GM12878 (cell line): ENCODE measurements at regions not wholly inside any gene's neighbourhood (a gene's known extent, or its start where the extent isn't known, plus 50 kb on each side); places are given as distances from the start of the nearest gene placed in this dataset.

Source experiments
- ATAC-seq: fragments of 200-7000 bp; cut with Tn5 transposase; 3 replicates; pipeline ENCODE4 v1.9.1; 2020; ENCODE audit warnings: mild to moderate bottlenecking, moderate library complexity
- BruUV-seq: library from RNA; stranded (reverse); fragments of 400-500 nt; replicated peaks from 2 replicates; lab custom pipeline; 2021; lab: Mats Ljungman, UMichigan
- CTCF ChIA-PET: fragments of 300-600 bp; sonication (Branson Sonifier 250); formaldehyde crosslinking; extraction: SDS; loops from one replicate; lab custom pipeline; 2021; ENCODE audit warnings: inconsistent platforms; lab: Yijun Ruan, JAX
- POLR2A ChIA-PET: fragments of 350-600 bp; formaldehyde crosslinking; extraction: SDS; loops from one replicate; lab custom pipeline; 2021; ENCODE audit warnings: inconsistent platforms; lab: Charles Lee
- RAD21 ChIA-PET: fragments of 300-600 bp; sonication (Branson Sonifier 250); formaldehyde crosslinking; loops from one replicate; lab custom pipeline; 2023; ENCODE audit warnings: antibody characterized with exemption; ENCODE audit not compliant: unreplicated experiment; lab: Charles Lee
- SMC1A ChIA-PET: fragments of 300-600 bp; sonication (Branson Sonifier 250); formaldehyde crosslinking; loops from one replicate; lab custom pipeline; 2023; ENCODE audit not compliant: unreplicated experiment, uncharacterized antibody; lab: Charles Lee
- DNase-seq: peaks from one replicate; pipeline ENCODE4 v3.0.0-alpha.2; 2011; ENCODE audit warnings: low read depth, low spot score
- FAIRE-seq: peaks from 3 replicates; lab custom pipeline; 2011; peaks lifted over from hg19 to GRCh38; lab: Jason Lieb, UNC
- H2AFZ ChIP-seq: 2 replicates; pipeline ENCODE4 v1.6.0; 2011; ENCODE audit warnings: low read depth, low read length, control low read depth; ENCODE audit not compliant: control insufficient read depth
- H3K27ac ChIP-seq: 2 replicates; pipeline ENCODE4 v1.5.1; 2011; ENCODE audit warnings: control low read depth; ENCODE audit not compliant: control insufficient read depth, insufficient read depth
- H3K27me3 ChIP-seq, 2 experiments: replicated peaks in 1 of 2; 2 replicates each; pipeline versions ENCODE4 v1.6.0 to v1.6.1; 2011; ENCODE audit warnings: low read length in 1 of 2; ENCODE audit not compliant: control insufficient read depth in 2 of 2, insufficient read depth in 2 of 2
- H3K36me3 ChIP-seq, 2 experiments: 2 replicates each; pipeline ENCODE4 v1.5.1; 2011; ENCODE audit warnings: low read length in 1 of 2; ENCODE audit not compliant: control insufficient read depth in 2 of 2, insufficient read depth in 2 of 2
- H3K4me1 ChIP-seq: 2 replicates; pipeline ENCODE4 v1.6.1; 2011; ENCODE audit warnings: mild to moderate bottlenecking, low read length, moderate library complexity, mixed read lengths; ENCODE audit not compliant: control insufficient read depth, insufficient read depth
- H3K4me2 ChIP-seq: 2 replicates; pipeline ENCODE4 v1.6.0; 2011; ENCODE audit warnings: control low read depth; ENCODE audit not compliant: control insufficient read depth, insufficient read depth
- H3K4me3 ChIP-seq: fragments of 200-600 bp; sonication (generic); 2 replicates; pipeline ENCODE4 v1.5.1; 2016
- H3K79me2 ChIP-seq: 2 replicates; pipeline ENCODE4 v1.6.0; 2011; ENCODE audit warnings: low read length; ENCODE audit not compliant: control insufficient read depth, insufficient read depth
- H3K9ac ChIP-seq: 2 replicates; pipeline ENCODE4 v1.8.0; 2011; ENCODE audit warnings: low read length, control low read depth, mixed read lengths; ENCODE audit not compliant: control insufficient read depth, insufficient read depth
- H3K9me3 ChIP-seq: replicated peaks from 3 replicates; pipeline ENCODE4 v1.5.1; 2011; ENCODE audit warnings: mild to moderate bottlenecking, low read length; ENCODE audit not compliant: control insufficient read depth, insufficient read depth
- H4K20me1 ChIP-seq: 2 replicates; pipeline ENCODE4 v1.6.0; 2011; ENCODE audit not compliant: control insufficient read depth, insufficient read depth
- CUX1 ChIP-seq: IDR thresholded peaks from 2 replicates; pipeline ENCODE4 v1.6.1; 2012; ENCODE audit warnings: improper control_type of control experiment, low read depth, low read length; ENCODE audit not compliant: insufficient replicate concordance
- KDM1A ChIP-seq: fragments of 200-600 bp; sonication (generic); IDR thresholded peaks from 2 replicates; pipeline ENCODE4 v1.6.1; 2016; ENCODE audit warnings: borderline replicate concordance
- NFYA ChIP-seq: IDR thresholded peaks from 2 replicates; pipeline ENCODE4 v1.6.1; 2011; ENCODE audit warnings: low read depth, mild to moderate bottlenecking, low read length, improper control_type of control experiment, borderline replicate concordance
- POLR2A ChIP-seq: IDR thresholded peaks from 2 replicates; pipeline ENCODE4 v1.6.1; 2011; ENCODE audit warnings: low read depth, mild to moderate bottlenecking, low read length
- SMAD5 ChIP-seq: IDR thresholded peaks from 2 replicates; pipeline ENCODE4 v1.6.1; 2016; ENCODE audit warnings: antibody characterized with exemption, low read depth
- SRF ChIP-seq, 2 experiments: IDR thresholded peaks; 2 replicates each; pipeline ENCODE4 v1.6.1; 2011; ENCODE audit warnings: low read depth in 2 of 2, low read length in 2 of 2, mild to moderate bottlenecking in 1 of 2, moderate library complexity in 1 of 2
- STAT1 ChIP-seq: fragments of 450-650 bp; conservative IDR thresholded peaks from 2 replicates; pipeline ENCODE4 v1.6.1; 2014; ENCODE audit warnings: antibody characterized with exemption, mild to moderate bottlenecking
- TARDBP ChIP-seq: IDR thresholded peaks from 2 replicates; pipeline ENCODE4 v1.6.1; 2016; ENCODE audit warnings: borderline replicate concordance
- TCF7 ChIP-seq: IDR thresholded peaks from 2 replicates; pipeline ENCODE4 v1.6.1; 2014; ENCODE audit warnings: antibody characterized with exemption, borderline replicate concordance
- WGBS: methylation state at CpG from one replicate; pipeline ENCODE4 v1.1.6; 2016; ENCODE audit warnings: low lambda C conversion rate; ENCODE audit not compliant: insufficient replicate concordance, insufficient coverage; ENCODE audit errors: missing lambda C conversion rate; 5-methylcytosine and 5-hydroxymethylcytosine counted together
- in situ Hi-C: fragments of 300-500 bp; cut with MboI; formaldehyde crosslinking; loops from 9 replicates; pipeline ENCODE4 v1.14.3; 2018; ENCODE audit warnings: mixed read lengths
- intact Hi-C: fragments of 100-400 bp; cut with micrococcal nuclease; formaldehyde crosslinking; loops from one replicate; pipeline ENCODE4 v1.14.2; 2022; ENCODE audit not compliant: unreplicated experiment
- TF ChIP-seq, protein P1 (sequence below): fragments of 450-650 bp; conservative IDR thresholded peaks from 2 replicates; pipeline ENCODE4 v1.6.1; 2017; ENCODE audit warnings: mild to moderate bottlenecking, moderate library complexity

- in situ Hi-C loops (no loop called here), intact Hi-C loops (no loop called here)
- Histone ChIP-seq H3K27ac (no peak overlapping the region), H3K27me3 (no peaks in the 10 kb centered on the region; a peak in 1 of 4 replicates), H3K4me3 (no peak overlapping the region), H2AFZ (no peak overlapping the region), H3K9me3 (no peaks in the 10 kb centered on the region), H3K79me2 (no peaks in the 10 kb centered on the region), H3K4me1 (no peaks in the 10 kb centered on the region), H4K20me1 (no peaks in the 10 kb centered on the region), H3K36me3 (no peaks in the 10 kb centered on the region)
- no TSS peak for BruUV-seq
- ChIA-PET CTCF (no interaction called here), POLR2A (no interaction called here), SMC1A (no interaction called here)
- DNase-seq (no peak), ATAC-seq (no peak)
- 45% methylated on average over 7 of the region's 7 CpGs for WGBS
- TF ChIP-seq, protein P1, sequence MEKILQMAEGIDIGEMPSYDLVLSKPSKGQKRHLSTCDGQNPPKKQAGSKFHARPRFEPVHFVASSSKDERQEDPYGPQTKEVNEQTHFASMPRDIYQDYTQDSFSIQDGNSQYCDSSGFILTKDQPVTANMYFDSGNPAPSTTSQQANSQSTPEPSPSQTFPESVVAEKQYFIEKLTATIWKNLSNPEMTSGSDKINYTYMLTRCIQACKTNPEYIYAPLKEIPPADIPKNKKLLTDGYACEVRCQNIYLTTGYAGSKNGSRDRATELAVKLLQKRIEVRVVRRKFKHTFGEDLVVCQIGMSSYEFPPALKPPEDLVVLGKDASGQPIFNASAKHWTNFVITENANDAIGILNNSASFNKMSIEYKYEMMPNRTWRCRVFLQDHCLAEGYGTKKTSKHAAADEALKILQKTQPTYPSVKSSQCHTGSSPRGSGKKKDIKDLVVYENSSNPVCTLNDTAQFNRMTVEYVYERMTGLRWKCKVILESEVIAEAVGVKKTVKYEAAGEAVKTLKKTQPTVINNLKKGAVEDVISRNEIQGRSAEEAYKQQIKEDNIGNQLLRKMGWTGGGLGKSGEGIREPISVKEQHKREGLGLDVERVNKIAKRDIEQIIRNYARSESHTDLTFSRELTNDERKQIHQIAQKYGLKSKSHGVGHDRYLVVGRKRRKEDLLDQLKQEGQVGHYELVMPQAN: no peak
- TF ChIP-seq STAT1 (no peak), KDM1A (no peak), SMAD5 (no peak), POLR2A (no peak), TARDBP (no peak), TCF7 (no peak), SRF (IDR thresholded peaks at IDR 0.05; ENCODE audit: low read depth in 2 of 2, low read length in 2 of 2) (no peak), NFYA (no peak), CUX1 (no peak)
- TF ChIP-seq, all 136 proteins: peak for 0
- no peak overlapping the region for H3K4me2 ChIP-seq
- RAD21 ChIA-PET: no interaction called here
- FAIRE-seq: no peak
- H3K9ac ChIP-seq: no peak overlapping the region
Observed at GRCh38 chr1:232509570-232509969, 120.4 kb downstream of the SIPA1L2 start.
